ENCODE measurements at regions not wholly inside any gene's neighbourhood (a gene's known extent, or its start where the extent isn't known, plus 50 kb on each side); places are given as distances from the start of the nearest gene placed in this dataset.

GRCh38 chr2:10989782-10990181 is 78.0 kb downstream of the KCNF1 start:
- Mint-ChIP-seq H3K4me3 (no peak overlapping the region), H3K27me3 (ENCODE audit: low read depth) (peaks cover 4% of the 10 kb centered on the region)

GRCh38 chr2:10990561-10991111 is 78.9 kb downstream of the KCNF1 start:
- Mint-ChIP-seq H3K36me3 (ENCODE audit: low read depth) (no peaks in the 10 kb centered on the region), H3K9me3 (no peaks in the 10 kb centered on the region), H3K27me3 (ENCODE audit: low read depth) (peaks cover 4% of the 10 kb centered on the region), H3K4me3 (no peak overlapping the region), H3K4me1 (peaks cover 9% of the 10 kb centered on the region), H3K27ac (ENCODE audit: unreplicated experiment) (no peak overlapping the region)
- TF ChIP-seq CTCF (conservative IDR thresholded peaks at IDR 0.05) = no peak
- no peak for DNase-seq (ENCODE audit: low read depth, low spot score)

More at GRCh38 chr2:10989782-10990181, 78.0 kb downstream of the KCNF1 start:
- DNase-seq (ENCODE audit: low read depth, low spot score) = no peak
- Mint-ChIP-seq H3K4me1 (peaks cover 16% of the 10 kb centered on the region), H3K27ac (ENCODE audit: unreplicated experiment) (no peak overlapping the region), H3K9me3 (no peaks in the 10 kb centered on the region), H3K36me3 (ENCODE audit: low read depth) (no peaks in the 10 kb centered on the region)
- TF ChIP-seq CTCF (conservative IDR thresholded peaks at IDR 0.05) = no peak

- DNase-seq (ENCODE audit: low read depth, low spot score) = no peak
- no peak overlapping the region for H3K27ac Mint-ChIP-seq (ENCODE audit: unreplicated experiment)
- H3K27me3 Mint-ChIP-seq (ENCODE audit: low read depth) = peaks cover 4% of the 10 kb centered on the region
- H3K9me3 Mint-ChIP-seq = no peaks in the 10 kb centered on the region
- no peak overlapping the region for H3K4me3 Mint-ChIP-seq
- TF ChIP-seq CTCF (conservative IDR thresholded peaks at IDR 0.05) = no peak
- no peaks in the 10 kb centered on the region for H3K36me3 Mint-ChIP-seq (ENCODE audit: low read depth)
- H3K4me1 Mint-ChIP-seq = peaks cover 9% of the 10 kb centered on the region
Measured at GRCh38 chr2:10992023-10992791, 80.5 kb downstream of the KCNF1 start.

GRCh38 chr2:10993001-10993481 is 81.3 kb downstream of the KCNF1 start:
- no peaks in the 10 kb centered on the region for H3K36me3 Mint-ChIP-seq (ENCODE audit: low read depth)
- no peak overlapping the region for H3K4me3 Mint-ChIP-seq
- peaks cover 9% of the 10 kb centered on the region for H3K4me1 Mint-ChIP-seq
- no peak for TF ChIP-seq CTCF (conservative IDR thresholded peaks at IDR 0.05)
- DNase-seq (ENCODE audit: low read depth, low spot score) = no peak
- H3K27ac Mint-ChIP-seq (ENCODE audit: unreplicated experiment) = no peak overlapping the region
- peaks cover 4% of the 10 kb centered on the region for H3K27me3 Mint-ChIP-seq (ENCODE audit: low read depth)
- H3K9me3 Mint-ChIP-seq = no peaks in the 10 kb centered on the region

GRCh38 chr2:10995366-10995970 is 83.7 kb downstream of the KCNF1 start:
- TF ChIP-seq CTCF (conservative IDR thresholded peaks at IDR 0.05) = no peak
- peaks cover 9% of the 10 kb centered on the region for H3K4me1 Mint-ChIP-seq
- no peak for DNase-seq (ENCODE audit: low read depth, low spot score)

More at GRCh38 chr2:10995366-10995970, 83.7 kb downstream of the KCNF1 start:
- Mint-ChIP-seq H3K27me3 (ENCODE audit: low read depth) (peaks cover 4% of the 10 kb centered on the region), H3K4me3 (no peak overlapping the region), H3K27ac (ENCODE audit: unreplicated experiment) (no peak overlapping the region), H3K9me3 (no peaks in the 10 kb centered on the region), H3K36me3 (ENCODE audit: low read depth) (no peaks in the 10 kb centered on the region)
